ENCODE measurements at regions not wholly inside any gene's neighbourhood (a gene's known extent, or its start where the extent isn't known, plus 50 kb on each side); places are given as distances from the start of the nearest gene placed in this dataset.

GRCh38 chr5:104186510-104186909 lies 623.9 kb upstream of the NUDT12 start:
- no peak for TF ChIP-seq CTCF (IDR thresholded peaks at IDR 0.05)
- TF ChIP-seq EZH2 (IDR thresholded peaks at IDR 0.05; ENCODE audit: borderline replicate concordance, insufficient read depth, low read depth, low read length, poor library complexity, severe bottlenecking), result no peak
